Right ventricle myocardium superior (tissue), 1 donor: ENCODE measurements at regions not wholly inside any gene's neighbourhood (a gene's known extent, or its start where the extent isn't known, plus 50 kb on each side); places are given as distances from the start of the nearest gene placed in this dataset.
"Not testable (repeated sequence)": the region's sequence is repeated elsewhere in the genome, so short reads cannot be mapped to it uniquely, and the experiment has no call there.

Experiments used
- ATAC-seq: fragments of 200-7000 bp; cut with Tn5 transposase; one replicate; pipeline ENCODE4 v1.9.1; 2020; ENCODE audit warnings: mild to moderate bottlenecking; ENCODE audit not compliant: poor library complexity
- DNase-seq: peaks from one replicate; pipeline ENCODE4 v3.0.0-alpha.2; 2020
- intact Hi-C: fragments of 100-400 bp; cut with DNase I; formaldehyde crosslinking; loops from one replicate; pipeline ENCODE4 v1.11.2; 2022
- donor health status: DM: no; HTN: yes; CAD: no; lungs with severe emphysema.

DNA sequence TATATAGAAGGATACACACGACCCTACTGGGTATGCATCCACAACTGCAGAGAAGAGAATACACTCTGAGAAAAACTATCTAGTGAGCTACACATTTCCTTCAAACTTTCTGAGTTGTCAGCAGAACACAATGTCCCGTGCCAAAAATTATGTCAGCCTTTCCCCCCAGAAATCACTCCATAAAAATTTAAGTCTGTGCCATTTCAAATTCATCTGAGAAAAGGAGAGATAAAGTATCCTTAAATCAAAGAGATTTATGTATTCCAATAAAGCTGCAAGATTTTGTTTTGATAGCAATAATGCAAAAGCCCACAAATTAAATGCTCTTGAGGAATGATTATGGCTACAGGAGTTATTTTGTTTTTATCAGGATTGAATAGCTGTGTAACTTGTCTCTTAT is 760.1 kb downstream of the CDH11 start:
- ATAC-seq (no peak), DNase-seq (no peak)
- intact Hi-C loops, result no loop called here

DNA sequence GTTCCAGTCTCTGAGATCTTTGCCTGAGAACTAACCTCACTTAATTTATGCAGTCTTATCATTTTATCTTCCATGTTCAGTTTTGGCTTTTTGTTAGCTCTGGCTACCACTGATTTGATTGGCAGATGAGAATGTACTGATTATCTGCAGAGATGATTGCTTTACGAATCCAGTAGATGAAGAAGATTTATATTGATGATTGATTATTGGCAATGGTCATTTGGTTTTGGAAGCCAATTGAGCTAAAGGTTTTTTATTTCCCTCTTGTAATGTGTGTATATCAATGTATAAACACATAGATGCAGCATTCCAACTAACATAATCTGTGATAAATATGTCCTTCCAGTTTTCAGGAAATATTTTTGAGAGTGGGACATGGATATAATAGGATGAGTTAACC is 763.6 kb downstream of the CDH11 start:
- ATAC-seq (no peak), DNase-seq (no peak)
- intact Hi-C loops, result no loop called here

DNA sequence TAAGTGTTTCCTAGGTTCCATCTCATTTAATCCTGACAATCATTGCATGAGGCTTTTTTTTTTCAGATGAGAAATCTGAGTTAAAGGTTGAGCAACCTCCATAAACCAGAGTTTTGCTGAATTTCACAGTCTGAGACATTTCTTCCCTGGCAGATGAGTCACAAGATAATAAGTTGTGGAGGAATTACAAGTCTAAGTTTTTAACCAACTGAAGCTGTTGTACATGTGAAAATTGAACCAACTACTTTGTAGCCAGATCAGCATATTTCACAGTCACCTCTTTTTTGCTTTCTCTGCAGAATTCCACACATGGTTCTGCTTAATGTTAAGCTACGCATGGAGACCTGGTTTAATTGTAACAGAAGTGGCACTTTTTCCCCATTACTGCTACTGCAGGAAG is 765.6 kb downstream of the CDH11 start:
- DNase-seq (no peak), ATAC-seq (no peak)
- intact Hi-C loops, result no loop called here

DNA sequence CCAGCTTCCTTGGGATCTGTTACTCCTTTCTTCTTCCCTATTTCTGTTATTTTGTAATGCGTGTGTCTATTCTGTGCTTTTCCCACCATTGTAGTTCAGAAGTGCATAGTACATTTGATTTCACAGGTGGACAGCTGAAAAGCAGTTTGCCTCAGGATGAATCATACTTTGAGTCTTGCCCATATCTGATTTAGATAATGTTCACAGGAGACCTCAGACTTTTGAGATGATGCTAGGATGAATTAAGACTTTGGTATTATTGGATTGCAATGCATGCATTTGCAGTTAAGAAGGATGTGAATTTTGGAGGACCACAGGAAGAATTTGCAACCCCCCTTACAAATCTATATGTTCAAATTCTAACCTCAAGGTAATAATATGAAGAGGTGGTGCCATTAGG is 769.6 kb downstream of the CDH11 start:
- intact Hi-C loops, result no loop called here
- DNase-seq (no peak), ATAC-seq (no peak)

DNA sequence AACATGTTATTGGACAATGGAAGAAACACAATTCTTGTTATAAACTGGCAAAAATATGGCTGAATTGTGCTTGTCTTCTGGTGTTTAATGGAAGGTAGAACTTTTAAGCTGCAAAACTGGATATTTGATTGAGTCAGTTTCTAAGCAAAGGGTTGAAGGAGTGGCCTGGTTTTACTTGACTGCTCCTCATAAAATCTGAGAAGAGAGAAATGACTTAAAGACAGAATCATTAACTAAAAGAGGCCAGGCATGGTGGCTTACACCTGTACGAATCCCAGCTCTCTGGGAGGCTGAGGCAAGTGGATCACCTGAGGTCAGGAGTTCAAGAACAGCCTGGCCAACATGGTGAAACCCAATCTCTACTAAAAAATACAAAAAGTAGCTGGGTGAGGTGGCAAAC is 770.7 kb downstream of the CDH11 start:
- intact Hi-C loops, result no loop called here
- DNase-seq (no peak), ATAC-seq (no peak)

DNA sequence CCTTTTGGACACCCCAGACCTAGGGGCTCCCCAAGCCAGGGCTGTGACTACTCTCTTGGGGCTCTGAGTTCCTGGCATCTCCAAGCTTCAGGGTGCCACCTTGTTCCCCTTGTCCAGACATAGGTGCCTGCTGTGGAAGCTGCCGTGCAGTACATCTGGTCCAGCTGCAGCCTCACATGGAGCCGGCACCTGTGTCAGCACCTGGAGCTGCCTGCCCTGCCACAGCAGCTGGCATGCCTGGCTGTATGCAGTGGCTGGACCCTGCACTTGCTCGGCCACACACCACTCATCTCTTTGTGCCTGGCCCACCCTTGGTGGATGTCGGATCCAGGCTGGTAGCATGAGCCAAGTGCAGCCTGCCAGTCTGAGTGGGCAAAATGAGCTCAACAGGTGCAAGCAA is 775.8 kb downstream of the CDH11 start:
- DNase-seq, result no peak
- no peak for ATAC-seq
- intact Hi-C loops, result no loop called here

DNA sequence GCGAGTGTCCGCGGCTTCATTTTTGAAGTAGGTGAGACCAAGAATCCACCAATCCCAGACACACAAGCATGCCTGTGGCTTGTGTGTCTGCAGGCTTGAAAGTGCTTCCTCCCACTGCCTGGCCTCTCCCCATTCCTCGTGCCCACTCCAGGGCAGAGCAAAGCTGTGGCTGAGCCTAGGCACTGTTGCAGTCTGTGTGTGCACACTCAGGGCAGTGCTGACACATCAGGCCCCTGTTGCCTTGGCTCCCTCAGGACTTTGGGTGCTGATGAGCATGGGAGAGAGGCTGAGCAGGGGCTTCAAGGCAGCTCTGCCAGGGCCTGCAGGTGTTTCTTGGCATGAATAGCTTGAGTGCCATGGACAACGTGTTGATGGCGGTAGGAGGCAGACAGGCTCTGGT is 776.7 kb downstream of the CDH11 start:
- intact Hi-C loops, result no loop called here
- no peak for DNase-seq
- ATAC-seq, result no peak

DNA sequence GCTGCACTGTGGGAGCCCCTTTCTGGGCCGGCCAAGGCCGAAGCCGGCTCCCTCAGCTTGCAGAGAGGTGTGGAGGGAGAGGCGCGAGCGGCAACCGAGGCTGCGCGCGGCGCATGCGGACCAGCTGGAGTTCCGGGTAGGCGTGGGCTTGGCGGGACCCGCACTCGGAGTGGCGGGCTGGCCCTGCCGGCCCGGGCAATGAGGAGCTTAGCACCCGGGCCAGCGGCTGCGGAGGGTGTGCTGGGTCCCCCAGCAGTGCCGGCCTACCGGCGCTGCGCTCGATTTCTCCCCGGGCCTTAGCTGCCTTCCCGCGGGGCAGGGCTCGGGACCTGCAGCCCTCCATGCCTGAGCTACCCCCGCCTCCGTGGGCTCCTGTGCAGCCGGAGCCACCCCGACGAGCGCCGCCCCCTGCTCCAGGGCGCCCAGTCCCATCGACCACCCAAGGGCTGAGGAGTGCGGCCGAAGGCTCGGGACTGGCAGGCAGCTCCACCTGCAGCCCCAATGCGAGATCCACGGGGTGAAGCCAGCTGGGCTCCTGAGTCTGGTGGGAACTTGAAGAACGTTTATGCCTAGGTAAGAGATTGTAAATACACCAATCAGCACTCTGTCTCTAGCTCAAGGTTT is 777.9 kb downstream of the CDH11 start:
- intact Hi-C loops, DNase-seq, ATAC-seq: not testable (repeated sequence)

DNA sequence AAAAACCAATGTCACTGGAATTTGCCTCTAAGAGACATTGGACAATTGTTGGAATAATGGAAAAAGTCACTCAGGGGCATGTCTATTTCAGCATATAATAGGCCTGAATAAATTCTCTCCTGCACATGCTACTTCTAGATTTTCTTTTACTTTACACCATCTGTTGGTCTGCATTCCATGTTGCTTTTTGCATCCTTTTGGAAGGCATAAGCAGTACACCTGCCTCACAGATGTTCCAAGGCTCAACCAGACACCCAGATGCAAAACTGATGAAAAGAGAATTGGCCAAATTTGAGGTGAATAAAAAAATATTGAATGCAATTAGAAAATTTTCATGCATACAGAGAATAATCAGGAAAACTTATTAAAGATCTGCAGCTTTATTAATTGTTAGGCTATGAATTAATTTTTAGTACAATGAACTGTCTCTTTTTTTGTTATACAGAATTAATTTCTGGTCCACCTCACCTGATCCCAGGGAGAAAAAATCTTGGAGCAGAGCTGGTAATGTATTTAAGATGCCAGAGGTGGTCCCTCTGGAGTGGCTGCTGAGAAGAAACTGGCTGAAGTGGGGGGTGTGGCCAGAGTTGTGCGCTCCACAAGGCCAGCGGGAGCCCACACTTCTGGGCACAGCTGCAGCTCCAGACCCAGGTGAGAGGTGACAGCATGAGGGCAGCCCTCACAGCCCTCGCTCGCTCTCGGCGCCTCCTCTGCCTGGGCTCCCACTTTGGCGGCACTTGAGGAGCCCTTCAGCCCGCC is 778.6 kb downstream of the CDH11 start:
- DNase-seq (no peak), ATAC-seq (no peak)
- intact Hi-C loops, result no loop called here

DNA sequence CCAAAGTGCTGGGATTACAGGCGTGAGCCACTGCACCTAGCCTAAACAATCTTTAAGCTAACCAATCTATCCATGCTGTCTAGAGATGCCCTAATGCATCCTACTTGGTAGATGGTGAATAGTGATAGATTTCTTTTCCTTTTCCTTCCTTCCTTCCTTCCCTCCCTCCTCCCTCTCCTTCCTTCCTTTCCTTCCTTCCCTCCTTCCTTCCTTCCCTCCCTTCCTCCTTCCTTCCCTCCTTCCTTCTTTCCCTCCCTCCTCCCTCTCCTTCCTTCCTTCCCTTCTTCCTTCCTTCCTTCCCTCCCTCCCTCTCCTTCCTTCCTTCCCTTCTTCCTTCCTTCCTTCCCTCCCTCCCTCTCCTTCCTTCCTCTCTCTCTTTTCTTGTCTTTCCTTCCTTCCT is 780.5 kb downstream of the CDH11 start:
- ATAC-seq, intact Hi-C loops, DNase-seq: not testable (repeated sequence)

DNA sequence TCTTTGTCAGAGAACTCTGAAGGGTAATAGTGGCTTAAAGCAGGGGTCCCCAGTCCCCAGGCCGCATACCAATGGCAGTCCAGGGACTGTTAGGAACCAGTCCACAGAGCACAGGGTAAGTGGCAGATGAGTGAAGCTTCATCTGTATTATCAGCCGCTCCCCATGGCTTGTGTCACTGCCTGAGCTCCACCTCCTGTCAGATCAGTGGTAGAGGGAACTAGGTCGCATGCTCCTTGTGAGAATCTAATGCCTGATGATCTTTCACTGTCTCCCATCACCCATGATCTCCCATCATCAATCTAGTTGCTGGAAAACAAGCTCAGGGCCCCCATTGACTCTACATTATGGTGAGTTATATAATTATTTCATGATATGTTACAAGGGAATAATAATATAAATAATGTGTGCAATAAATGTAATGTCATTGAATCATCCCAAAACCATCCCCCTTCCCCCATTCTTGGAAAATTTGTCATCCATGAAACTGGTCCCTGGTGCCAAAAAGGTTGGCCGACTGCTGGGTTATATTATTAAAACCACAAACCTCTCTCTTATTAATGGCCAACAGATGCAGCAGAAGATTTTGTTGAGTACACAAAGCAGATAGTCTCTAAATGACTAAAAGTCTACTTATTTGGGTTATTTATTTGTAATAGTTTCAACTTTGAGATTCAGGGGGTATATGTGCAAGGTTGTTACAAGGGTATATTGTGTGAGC is 782.7 kb downstream of the CDH11 start:
- intact Hi-C loops, result no loop called here
- DNase-seq, result no peak
- ATAC-seq, result no peak

DNA sequence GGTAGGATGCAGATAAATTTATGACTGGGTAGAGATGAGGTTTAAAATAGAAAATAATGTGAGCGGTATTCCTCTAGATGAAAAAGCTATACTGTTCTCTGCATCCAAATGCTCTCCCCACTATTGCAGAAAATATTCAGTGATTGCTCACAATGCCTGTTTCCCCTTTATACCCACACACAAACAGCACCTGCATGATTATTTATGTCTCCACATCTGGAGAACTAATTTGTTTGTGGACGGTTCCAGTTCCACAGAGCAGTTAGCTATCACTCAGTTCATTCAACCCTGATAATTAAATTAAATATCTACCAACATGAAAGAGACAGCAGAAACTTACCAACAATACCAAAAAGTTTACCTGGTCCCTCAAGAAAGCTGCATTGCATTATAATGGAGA is 800.0 kb downstream of the CDH11 start:
- intact Hi-C loops, result no loop called here
- DNase-seq (no peak), ATAC-seq (no peak)

DNA sequence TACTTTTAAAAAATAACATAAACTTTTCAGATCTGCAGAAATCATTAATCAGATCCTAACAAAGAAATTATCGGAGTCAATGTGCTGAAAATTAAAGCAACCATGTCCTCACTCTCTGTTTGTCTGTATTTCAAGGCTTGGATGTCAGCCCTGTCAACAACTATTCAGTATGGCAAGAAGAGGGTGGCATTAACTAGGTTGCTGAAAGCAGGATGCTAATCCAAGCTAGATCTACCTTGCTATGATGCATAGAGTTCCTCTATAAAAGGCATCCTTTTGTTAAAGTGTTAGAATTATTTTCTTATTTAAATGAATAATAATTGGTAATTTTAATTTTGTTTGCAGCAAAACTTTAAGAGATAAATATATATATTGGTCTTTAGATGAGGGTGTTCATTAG is 800.8 kb downstream of the CDH11 start:
- intact Hi-C loops, result no loop called here
- ATAC-seq (no peak), DNase-seq (no peak)

DNA sequence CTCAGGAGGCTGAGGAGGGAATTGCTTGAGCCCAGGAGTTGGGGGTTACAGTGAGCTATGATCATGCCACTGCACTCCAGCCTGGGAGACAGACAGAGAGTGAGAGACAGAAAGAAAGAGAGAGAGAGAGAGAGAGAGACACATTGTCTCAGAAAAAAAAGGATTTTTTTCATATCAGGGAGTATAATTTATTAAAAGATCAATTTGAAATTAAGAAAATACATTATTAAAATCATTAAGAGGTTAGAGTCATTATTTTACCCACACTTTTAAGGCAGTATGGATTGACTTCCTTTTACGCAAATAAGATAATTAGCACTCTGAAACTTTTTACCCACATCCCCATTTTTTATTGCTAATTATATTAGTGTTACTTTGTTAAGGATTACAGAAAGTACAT is 804.3 kb downstream of the CDH11 start:
- intact Hi-C loops, result no loop called here
- DNase-seq (no peak), ATAC-seq (no peak)

DNA sequence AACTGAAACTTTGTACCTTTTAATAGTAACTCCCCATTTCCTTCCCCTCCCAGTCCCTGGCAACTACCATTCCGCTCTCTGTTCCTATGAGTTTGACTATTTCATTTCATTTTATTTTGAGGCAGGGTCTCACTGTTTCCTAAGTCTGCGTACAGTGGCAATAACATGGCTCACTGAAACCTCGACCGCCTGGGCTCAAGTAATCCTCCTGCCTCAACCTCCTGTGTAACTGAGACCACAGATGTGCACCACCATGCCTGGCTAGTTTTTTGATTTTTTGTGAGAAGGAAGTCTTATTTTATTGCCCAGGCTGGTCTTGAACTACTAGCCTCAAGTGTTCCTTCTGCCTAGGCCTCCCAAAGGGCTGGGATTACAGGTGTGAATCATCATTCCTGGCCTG is 808.1 kb downstream of the CDH11 start:
- intact Hi-C loops, result no loop called here
- DNase-seq (no peak), ATAC-seq (no peak)

DNA sequence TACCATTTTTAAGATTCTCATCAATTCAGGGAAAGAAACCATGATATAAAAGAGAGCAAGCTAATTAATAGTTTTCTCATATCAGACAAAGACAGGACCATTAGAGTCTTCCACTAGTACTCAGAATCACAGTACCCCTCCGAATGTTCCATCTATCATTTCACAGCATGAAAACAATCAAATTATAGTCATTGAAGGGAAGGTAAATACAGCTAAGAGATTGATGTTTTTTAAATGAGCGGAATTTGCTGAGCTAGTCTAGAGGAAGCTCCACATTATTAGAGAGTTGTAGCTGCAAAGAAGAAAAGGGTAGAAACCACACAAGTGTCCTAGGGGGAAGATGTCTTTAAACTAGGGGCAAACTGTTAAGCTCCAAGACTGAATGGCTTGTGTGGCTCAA is 808.9 kb downstream of the CDH11 start:
- intact Hi-C loops, result no loop called here
- DNase-seq (no peak), ATAC-seq (no peak)

DNA sequence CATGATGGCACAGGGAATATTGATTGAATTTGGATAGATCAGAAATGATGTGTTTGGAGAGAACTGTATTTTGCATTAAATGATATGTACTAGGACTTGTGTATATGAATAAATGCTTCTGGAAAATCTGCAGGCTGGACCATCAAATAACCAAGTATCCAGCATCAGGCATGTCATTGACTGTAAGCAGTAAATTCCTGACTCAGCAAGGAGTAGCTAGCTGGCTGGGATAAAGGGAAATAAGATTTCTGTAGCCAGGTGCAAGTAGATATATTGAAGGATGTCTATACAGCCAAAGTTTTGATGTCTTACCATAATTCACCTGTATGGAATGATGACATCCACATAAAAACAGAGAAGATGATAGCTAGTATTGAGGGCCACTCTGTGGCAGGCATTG is 809.6 kb downstream of the CDH11 start:
- ATAC-seq, result no peak
- intact Hi-C loops, result no loop called here

DNA sequence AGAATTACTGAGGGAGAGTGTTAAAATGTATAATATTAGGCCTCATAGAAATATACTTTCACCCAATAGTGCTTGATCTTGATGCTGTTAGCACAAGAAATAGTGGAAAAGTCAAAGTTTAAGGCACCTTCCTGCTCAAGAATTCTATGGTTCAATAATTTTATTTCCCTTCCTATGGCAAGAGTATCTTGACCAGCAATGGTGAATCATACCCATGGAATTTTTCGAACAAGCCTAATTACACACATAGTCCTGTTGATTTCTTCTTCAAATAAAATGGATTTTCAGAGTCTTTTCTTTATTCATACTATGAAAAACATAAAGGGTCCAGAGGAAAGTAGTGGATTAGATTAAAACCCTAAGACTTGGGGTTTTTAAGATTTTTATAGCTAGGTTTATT is 810.6 kb downstream of the CDH11 start:
- intact Hi-C loops, result no loop called here
- ATAC-seq (no peak), DNase-seq (no peak)

More for the DNA sequence above, 809.6 kb downstream of the CDH11 start:
- DNase-seq, result no peak

DNA sequence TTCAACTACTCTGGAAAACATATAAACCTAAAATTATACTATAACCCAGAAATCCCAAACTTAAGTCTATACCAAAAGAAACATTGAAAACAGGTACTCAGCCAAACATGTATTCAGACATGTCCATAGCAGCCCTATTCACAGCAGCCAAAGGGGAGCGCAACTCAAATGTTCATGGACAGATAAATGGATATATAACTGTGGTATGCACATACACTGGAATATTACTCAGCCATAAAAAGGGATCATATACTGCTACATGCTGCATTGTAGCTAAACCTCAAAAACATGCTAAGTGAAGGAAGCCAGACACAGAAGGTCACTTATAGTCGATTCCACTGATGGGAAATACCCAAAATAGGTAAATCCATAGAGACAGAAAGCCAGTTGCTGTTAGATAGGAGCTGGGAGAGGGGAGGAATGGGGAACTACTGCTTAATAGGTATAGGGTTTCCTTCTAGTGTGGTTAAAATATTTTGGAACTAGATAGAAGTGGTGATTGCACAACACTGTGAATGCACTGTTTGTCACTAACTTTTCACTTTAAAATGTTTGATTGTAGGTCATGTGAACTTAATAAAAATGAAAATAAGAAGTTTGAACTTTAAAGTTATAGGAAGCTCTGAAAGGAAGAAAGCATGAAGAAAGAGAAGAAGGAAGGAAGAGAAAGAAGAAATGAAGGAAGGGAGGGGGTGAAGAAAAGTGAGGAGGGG is 812.3 kb downstream of the CDH11 start:
- intact Hi-C loops, result no loop called here
- ATAC-seq, result no peak
- DNase-seq, result no peak

DNA sequence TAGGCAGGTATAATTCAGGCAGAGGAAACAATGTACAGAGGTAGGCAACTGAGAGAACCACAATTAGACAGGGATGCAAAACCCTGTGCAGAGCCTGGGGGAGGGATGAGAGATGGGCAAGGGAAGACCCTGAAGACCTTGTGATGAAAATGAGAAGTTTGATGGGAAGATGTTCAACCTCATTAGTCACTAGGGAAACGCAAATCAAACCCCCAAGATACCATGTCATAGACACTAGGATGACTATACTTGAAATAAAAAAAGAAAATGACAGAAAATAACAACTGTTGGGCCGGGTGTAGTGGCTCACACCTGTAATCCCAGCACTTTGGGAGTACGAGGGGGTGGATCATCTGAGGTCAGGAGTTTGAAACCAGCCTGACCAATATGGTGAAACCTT is 813.1 kb downstream of the CDH11 start:
- no peak for DNase-seq
- intact Hi-C loops, result no loop called here
- ATAC-seq, result no peak
